ENCODE measurements at regions not wholly inside any gene's neighbourhood (a gene's known extent, or its start where the extent isn't known, plus 50 kb on each side); places are given as distances from the start of the nearest gene placed in this dataset.

- DNase-seq (ENCODE audit: low read depth in 1 of 2, low spot score in 1 of 2) (no peak), FAIRE-seq (no peak), ATAC-seq (no peak)
- CTCF ChIA-PET, result no interaction called here
- H3K9me3 ChIP-seq, result no peaks in the 10 kb centered on the region
- TF ChIP-seq MAX (IDR thresholded peaks at IDR 0.05), result no peak
- no peak for TF ChIP-seq RARB (CRISPR knock-in tag; IDR thresholded peaks at IDR 0.05)
- no peak for TF ChIP-seq POLR2A (IDR thresholded peaks at IDR 0.05; ENCODE audit: low read length)
- no peak for TF ChIP-seq RNF2 (IDR thresholded peaks at IDR 0.05; ENCODE audit: borderline replicate concordance, low read depth)
- no peak for TF ChIP-seq REST (IDR thresholded peaks at IDR 0.05)
- no peak overlapping the region for H3K27ac ChIP-seq
- no peaks in the 10 kb centered on the region for H3K4me1 ChIP-seq
- no peak overlapping the region for H3K4me2 ChIP-seq
- POLR2A ChIA-PET, result no interaction called here
- H3K4me3 ChIP-seq, result no peak overlapping the region
These were observed 246.9 kb upstream of the PRDM1 start for GRCh38 chr6:105839266-105839665.

- Histone ChIP-seq H3K9me3 (no peaks in the 10 kb centered on the region), H3K27ac (no peak overlapping the region), H3K4me1 (no peaks in the 10 kb centered on the region), H3K4me2 (no peak overlapping the region), H3K4me3 (no peak overlapping the region)
- ATAC-seq, result no peak
- POLR2A ChIA-PET, result no interaction called here
- TF ChIP-seq POLR2AphosphoS2 (conservative IDR thresholded peaks at IDR 0.05; ENCODE audit: low read length), result no peak
- 41% methylated on average over 1 of the region's 1 CpG for WGBS (ENCODE audit: missing lambda C conversion rate)
- no peak for FAIRE-seq
- CTCF ChIA-PET, result no interaction called here
- DNase-seq (ENCODE audit: low read depth in 1 of 2, low spot score in 1 of 2), result no peak
These were observed 248.0 kb upstream of the PRDM1 start for GRCh38 chr6:105838171-105838570.

DNA sequence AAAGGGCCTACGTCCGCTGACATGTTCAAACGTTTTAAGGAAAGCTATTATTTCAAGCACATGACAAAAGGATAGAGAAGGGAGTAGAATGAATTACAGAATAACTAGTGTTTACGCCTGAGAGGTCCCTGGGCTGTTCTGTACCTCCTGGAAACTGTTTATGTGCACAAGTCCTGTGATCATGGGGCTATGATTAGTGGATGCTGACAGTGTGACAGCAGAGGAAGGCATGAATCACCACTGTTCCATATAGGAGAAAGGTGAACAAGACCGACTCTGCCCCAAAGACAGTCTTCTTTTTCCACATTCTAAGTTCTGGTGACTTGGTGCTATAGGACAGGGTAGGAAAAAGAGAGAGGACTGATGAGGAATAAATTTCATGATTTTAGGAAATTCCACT, 249.2 kb upstream of the PRDM1 start:
- FAIRE-seq, result no peak
- POLR2A ChIA-PET, result no interaction called here
- no peaks in the 10 kb centered on the region for H3K9me3 ChIP-seq
- 0 out of 3 replicates have a peak, but pooled peaks cover 4% of the 10 kb centered on the region for H3K4me1 ChIP-seq
- no peak overlapping the region for H3K27ac ChIP-seq
- ATAC-seq, result no peak
- no peak for DNase-seq (ENCODE audit: low read depth in 1 of 2, low spot score in 1 of 2)
- H3K4me2 ChIP-seq, result no peak overlapping the region
- no peak overlapping the region for H3K4me3 ChIP-seq
- TF ChIP-seq CHD4 (IDR thresholded peaks at IDR 0.05; ENCODE audit: borderline replicate concordance) (no peak), CBX8 (IDR thresholded peaks at IDR 0.05) (no peak), HEYL (CRISPR knock-in tag; IDR thresholded peaks at IDR 0.05) (no peak)
- 82% methylated on average over 5 of the region's 5 CpGs for WGBS (ENCODE audit: missing lambda C conversion rate)
- CTCF ChIA-PET, result no interaction called here

DNA sequence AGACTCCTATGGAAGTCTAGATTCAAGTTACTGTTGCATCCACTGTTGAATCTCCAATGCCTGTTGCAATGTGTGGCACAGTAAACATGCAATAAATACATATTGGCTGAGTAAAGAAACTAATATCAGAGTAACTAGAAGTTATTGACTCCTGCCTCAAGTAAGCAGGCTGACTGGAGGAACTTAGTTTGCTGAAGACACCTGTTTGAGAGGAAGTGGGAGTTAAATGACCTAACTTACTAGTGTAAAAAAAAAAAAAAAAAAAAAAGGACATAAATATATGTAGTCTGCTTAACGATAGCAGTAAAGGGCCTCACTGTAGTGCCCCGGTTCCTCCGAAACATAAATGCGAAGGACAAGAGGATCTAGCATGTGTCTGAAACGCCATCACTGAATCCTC, 249.8 kb upstream of the PRDM1 start:
- Histone ChIP-seq H3K4me3 (no peak overlapping the region), H3K9me3 (no peaks in the 10 kb centered on the region), H3K27ac (no peak overlapping the region), H3K4me1 (0 out of 3 replicates have a peak, but pooled peaks cover 4% of the 10 kb centered on the region), H3K4me2 (no peak overlapping the region)
- ATAC-seq (no peak), FAIRE-seq (no peak), DNase-seq (ENCODE audit: low read depth in 1 of 2, low spot score in 1 of 2) (no peak)
- ChIA-PET POLR2A (no interaction called here), CTCF (no interaction called here)
- TF ChIP-seq KDM5A (IDR thresholded peaks at IDR 0.05) (no peak), JUNB (IDR thresholded peaks at IDR 0.05) (no peak), NPAS2 (CRISPR knock-in tag; IDR thresholded peaks at IDR 0.05; ENCODE audit: borderline replicate concordance) (no peak), ZC3H11A (IDR thresholded peaks at IDR 0.05) (no peak), GATA3 (IDR thresholded peaks at IDR 0.05; ENCODE audit: borderline replicate concordance) (no peak), ZFP36 (IDR thresholded peaks at IDR 0.05; ENCODE audit: borderline replicate concordance, partially characterized antibody) (no peak), HEYL (CRISPR knock-in tag; IDR thresholded peaks at IDR 0.05) (no peak), HDAC2 (IDR thresholded peaks at IDR 0.05) (no peak), RARB (CRISPR knock-in tag; IDR thresholded peaks at IDR 0.05) (no peak), MAX (IDR thresholded peaks at IDR 0.05) (no peak), HES2 (IDR thresholded peaks at IDR 0.05) (no peak), MYC (IDR thresholded peaks at IDR 0.05; ENCODE audit: borderline replicate concordance, low read length) (no peak), KDM1A (IDR thresholded peaks at IDR 0.05; ENCODE audit: low read depth) (no peak), FOSL2 (IDR thresholded peaks at IDR 0.05) (no peak), FOSL2 (CRISPR knock-in tag; IDR thresholded peaks at IDR 0.05) (no peak), FOSB (CRISPR knock-in tag; IDR thresholded peaks at IDR 0.05) (no peak), EP300 (IDR thresholded peaks at IDR 0.05) (no peak)
- TF ChIP-seq, protein P1, sequence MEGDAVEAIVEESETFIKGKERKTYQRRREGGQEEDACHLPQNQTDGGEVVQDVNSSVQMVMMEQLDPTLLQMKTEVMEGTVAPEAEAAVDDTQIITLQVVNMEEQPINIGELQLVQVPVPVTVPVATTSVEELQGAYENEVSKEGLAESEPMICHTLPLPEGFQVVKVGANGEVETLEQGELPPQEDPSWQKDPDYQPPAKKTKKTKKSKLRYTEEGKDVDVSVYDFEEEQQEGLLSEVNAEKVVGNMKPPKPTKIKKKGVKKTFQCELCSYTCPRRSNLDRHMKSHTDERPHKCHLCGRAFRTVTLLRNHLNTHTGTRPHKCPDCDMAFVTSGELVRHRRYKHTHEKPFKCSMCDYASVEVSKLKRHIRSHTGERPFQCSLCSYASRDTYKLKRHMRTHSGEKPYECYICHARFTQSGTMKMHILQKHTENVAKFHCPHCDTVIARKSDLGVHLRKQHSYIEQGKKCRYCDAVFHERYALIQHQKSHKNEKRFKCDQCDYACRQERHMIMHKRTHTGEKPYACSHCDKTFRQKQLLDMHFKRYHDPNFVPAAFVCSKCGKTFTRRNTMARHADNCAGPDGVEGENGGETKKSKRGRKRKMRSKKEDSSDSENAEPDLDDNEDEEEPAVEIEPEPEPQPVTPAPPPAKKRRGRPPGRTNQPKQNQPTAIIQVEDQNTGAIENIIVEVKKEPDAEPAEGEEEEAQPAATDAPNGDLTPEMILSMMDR (IDR thresholded peaks at IDR 0.05), result no peak
- TF ChIP-seq, protein P2, sequence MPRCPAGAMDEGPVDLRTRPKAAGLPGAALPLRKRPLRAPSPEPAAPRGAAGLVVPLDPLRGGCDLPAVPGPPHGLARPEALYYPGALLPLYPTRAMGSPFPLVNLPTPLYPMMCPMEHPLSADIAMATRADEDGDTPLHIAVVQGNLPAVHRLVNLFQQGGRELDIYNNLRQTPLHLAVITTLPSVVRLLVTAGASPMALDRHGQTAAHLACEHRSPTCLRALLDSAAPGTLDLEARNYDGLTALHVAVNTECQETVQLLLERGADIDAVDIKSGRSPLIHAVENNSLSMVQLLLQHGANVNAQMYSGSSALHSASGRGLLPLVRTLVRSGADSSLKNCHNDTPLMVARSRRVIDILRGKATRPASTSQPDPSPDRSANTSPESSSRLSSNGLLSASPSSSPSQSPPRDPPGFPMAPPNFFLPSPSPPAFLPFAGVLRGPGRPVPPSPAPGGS (IDR thresholded peaks at IDR 0.05), result no peak
- 88% methylated on average over 5 of the region's 5 CpGs for WGBS (ENCODE audit: missing lambda C conversion rate)
